ENCODE measurements at regions not wholly inside any gene's neighbourhood (a gene's known extent, or its start where the extent isn't known, plus 50 kb on each side); places are given as distances from the start of the nearest gene placed in this dataset.

- TF ChIP-seq CTCF (IDR thresholded peaks at IDR 0.05 in 2 of 3, conservative IDR thresholded peaks at IDR 0.05 in 1 of 3; ENCODE audit: borderline replicate concordance in 1 of 3, insufficient read depth in 1 of 3, low read depth in 2 of 3, low read length in 2 of 3): peak; percentile 19 to 73 (median 70); a peak in 5 of 6 replicates
- peak; percentile 69 for TF ChIP-seq RAD21 (IDR thresholded peaks at IDR 0.05; ENCODE audit: low read depth)
- TF ChIP-seq, protein P1, sequence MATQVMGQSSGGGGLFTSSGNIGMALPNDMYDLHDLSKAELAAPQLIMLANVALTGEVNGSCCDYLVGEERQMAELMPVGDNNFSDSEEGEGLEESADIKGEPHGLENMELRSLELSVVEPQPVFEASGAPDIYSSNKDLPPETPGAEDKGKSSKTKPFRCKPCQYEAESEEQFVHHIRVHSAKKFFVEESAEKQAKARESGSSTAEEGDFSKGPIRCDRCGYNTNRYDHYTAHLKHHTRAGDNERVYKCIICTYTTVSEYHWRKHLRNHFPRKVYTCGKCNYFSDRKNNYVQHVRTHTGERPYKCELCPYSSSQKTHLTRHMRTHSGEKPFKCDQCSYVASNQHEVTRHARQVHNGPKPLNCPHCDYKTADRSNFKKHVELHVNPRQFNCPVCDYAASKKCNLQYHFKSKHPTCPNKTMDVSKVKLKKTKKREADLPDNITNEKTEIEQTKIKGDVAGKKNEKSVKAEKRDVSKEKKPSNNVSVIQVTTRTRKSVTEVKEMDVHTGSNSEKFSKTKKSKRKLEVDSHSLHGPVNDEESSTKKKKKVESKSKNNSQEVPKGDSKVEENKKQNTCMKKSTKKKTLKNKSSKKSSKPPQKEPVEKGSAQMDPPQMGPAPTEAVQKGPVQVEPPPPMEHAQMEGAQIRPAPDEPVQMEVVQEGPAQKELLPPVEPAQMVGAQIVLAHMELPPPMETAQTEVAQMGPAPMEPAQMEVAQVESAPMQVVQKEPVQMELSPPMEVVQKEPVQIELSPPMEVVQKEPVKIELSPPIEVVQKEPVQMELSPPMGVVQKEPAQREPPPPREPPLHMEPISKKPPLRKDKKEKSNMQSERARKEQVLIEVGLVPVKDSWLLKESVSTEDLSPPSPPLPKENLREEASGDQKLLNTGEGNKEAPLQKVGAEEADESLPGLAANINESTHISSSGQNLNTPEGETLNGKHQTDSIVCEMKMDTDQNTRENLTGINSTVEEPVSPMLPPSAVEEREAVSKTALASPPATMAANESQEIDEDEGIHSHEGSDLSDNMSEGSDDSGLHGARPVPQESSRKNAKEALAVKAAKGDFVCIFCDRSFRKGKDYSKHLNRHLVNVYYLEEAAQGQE (IDR thresholded peaks at IDR 0.05; ENCODE audit: low read depth): no peak
- RAD21 ChIA-PET (ENCODE audit: low non-redundant PET in 1 of 2, low total read pairs in 2 of 2, uncharacterized antibody in 2 of 2, unreplicated experiment in 2 of 2): no interaction called here
- Histone ChIP-seq H3K4me2 (ENCODE audit: low read length) (no peak overlapping the region), H3K9ac (ENCODE audit: low read length) (no peak overlapping the region), H3K79me2 (ENCODE audit: insufficient read depth, low read length) (no peaks in the 10 kb centered on the region), H3K4me3 (replicated peaks in 1 of 2; ENCODE audit: low read depth in 1 of 2, low read length in 2 of 2) (no peak overlapping the region), H4K20me1 (ENCODE audit: insufficient read depth) (no peaks in the 10 kb centered on the region), H3K9me2 (ENCODE audit: insufficient read depth) (no peaks in the 10 kb centered on the region), H3K27me3 (ENCODE audit: insufficient read depth, low read length) (0 out of 2 replicates have a peak, but pooled peaks cover 3% of the 10 kb centered on the region), H3K27ac (ENCODE audit: low read depth, low read length) (no peak overlapping the region), H3K36me3 (ENCODE audit: control insufficient read depth in 1 of 2, insufficient read depth in 2 of 2, low read length in 2 of 2) (no peaks in the 10 kb centered on the region), H2AFZ (ENCODE audit: low read depth, low read length, poor library complexity, severe bottlenecking) (no peak overlapping the region), H3K9me3 (ENCODE audit: control insufficient read depth in 1 of 2, insufficient read depth in 1 of 2, low read depth in 1 of 2, low read length in 2 of 2) (no peaks in the 10 kb centered on the region), H3K4me1 (ENCODE audit: control insufficient read depth in 1 of 2, insufficient read depth in 2 of 2, low read length in 2 of 2) (no peaks in the 10 kb centered on the region)
- ATAC-seq: peak; percentile 74
- CTCF ChIA-PET: interaction anchor here (1.6 kb wide), 1 partner anchor 346 kb away, joined by 8 read pairs; no protein-coding TSS in a partner anchor
- intact Hi-C loops (cut with micrococcal nuclease): loop anchor here (1.0 to 5.0 kb wide), 2 partner anchors 46 to 347 kb away; no protein-coding TSS in a partner anchor
- DNase-seq (ENCODE audit: low read depth, low spot score): peak; percentile 44
- POLR2A ChIA-PET: no interaction called here
- BruUV-seq (replicated peaks): no TSS peak
These were observed 153.2 kb upstream of the C9orf72 start for GRCh38 chr9:27726244-27727081.
